Fibroblast of skin of scalp (primary cell): ENCODE measurements at regions not wholly inside any gene's neighbourhood (a gene's known extent, or its start where the extent isn't known, plus 50 kb on each side); places are given as distances from the start of the nearest gene placed in this dataset.
A peak's percentile ranks its signal among the peaks of the same experiment; 100 is the strongest.

Source experiments
- DNase-seq: peaks from one replicate; pipeline ENCODE4 v3.0.0-alpha.2; 2013

GRCh38 chr14:27096091-27096490 is 498.3 kb upstream of the NOVA1 start:
- no peak for DNase-seq

- no peak for DNase-seq
Measured at GRCh38 chr14:27098451-27098850, 500.6 kb upstream of the NOVA1 start.

- no peak for DNase-seq
Measured at GRCh38 chr14:27114180-27114579, 516.3 kb upstream of the NOVA1 start.

- DNase-seq: no peak
Measured at GRCh38 chr14:27123162-27123561, 525.3 kb upstream of the NOVA1 start.

DNA sequence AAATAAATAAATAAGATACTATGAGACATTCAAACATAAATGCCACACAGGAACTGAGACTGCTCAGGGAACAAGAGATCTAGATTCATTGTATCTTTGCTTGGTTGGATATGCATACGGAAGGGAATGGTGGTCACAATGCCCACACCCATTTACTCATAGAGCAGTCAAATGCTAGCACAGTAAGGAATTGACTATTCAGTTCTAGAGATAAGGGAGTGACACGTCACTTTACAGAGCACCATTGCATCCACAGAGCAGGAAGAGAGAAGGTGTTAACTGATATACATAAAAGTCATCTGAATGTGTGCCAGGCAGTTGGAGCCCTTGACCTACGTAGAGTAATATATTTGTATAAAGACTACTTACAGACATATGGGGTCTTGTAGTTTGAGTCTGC is 530.0 kb upstream of the NOVA1 start:
- DNase-seq: no peak

DNA sequence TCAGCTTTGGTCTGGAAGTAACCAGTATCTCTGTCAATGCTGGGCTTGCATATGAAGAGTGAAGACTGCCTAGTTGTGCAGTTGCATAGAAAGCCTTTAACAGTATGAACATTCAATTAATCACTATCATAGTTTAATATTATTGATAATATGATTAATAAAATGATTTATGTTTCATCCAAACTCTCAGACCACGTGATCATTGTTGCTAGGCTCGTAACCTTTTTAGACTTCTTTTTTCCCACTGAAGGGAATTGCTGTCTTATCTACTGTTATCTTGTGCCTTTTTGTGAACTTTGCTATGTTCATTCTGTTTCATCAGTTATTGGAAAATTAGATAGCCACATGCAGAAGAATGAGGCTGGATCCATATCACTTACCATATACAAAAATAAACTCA is 536.4 kb upstream of the NOVA1 start:
- no peak for DNase-seq

GRCh38 chr14:27145170-27145569 is 547.3 kb upstream of the NOVA1 start:
- DNase-seq: no peak

- DNase-seq: no peak
Measured at GRCh38 chr14:27148143-27148542, 550.3 kb upstream of the NOVA1 start.

DNA sequence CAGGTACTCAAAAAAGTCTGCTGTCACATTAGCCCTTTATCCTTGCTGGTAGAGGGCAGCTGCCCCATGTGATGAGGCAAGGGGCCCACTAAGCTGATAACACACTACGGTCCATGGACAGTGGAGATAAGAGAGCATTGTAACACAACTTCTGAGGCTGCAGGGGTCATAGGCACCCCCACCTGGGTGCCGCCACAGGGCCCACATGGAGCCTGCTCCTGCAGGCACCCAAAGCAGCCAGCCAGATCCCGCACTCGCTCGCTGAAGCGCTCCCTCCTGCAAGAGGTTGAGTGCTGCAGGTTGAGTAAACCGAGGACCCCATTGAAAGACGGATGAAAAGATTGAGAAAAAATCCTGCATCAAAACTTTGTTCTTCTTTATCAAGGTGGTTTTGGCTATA is 566.3 kb upstream of the NOVA1 start:
- no peak for DNase-seq

- no peak for DNase-seq
Measured at GRCh38 chr14:27175489-27175888, 577.7 kb upstream of the NOVA1 start.

GRCh38 chr14:27181333-27181732 is 583.5 kb upstream of the NOVA1 start:
- no peak for DNase-seq

DNA sequence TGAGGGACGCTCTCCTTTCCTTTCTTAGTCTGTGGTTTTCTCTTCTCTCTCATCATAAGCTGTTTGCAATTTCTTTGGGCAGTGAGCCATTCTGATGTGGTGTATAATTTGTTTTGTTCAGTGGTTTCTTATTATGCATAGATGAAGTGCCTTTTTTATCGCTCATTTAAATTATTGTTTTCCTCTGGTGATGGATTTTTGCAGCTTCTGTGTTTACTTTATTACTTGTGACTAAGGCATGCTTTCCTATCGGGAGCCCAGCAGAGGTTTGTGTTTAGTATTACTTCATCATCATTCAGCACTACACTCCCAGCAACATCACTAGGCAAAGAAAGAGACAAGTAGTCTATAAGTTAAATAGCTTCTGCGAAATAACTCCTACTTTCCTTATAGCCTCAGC is 586.6 kb upstream of the NOVA1 start:
- peak; percentile 69 for DNase-seq

DNA sequence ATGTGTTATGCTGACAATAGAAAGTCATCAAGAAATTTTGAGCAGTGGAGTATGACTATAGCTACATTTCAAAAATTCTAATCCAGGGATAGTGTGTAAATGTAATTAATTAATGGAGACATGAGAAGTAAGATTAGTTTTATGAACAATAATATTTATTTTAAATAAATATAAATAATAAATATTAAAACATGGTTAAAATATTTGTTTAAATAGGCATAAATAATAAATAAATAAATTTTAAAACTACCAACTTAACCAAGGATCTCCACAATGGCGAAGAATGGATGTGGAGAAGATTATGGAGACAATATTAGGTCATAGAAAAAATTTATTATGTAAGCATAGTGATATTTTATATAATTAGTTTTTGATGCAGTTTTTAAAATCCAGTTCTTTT is 588.2 kb upstream of the NOVA1 start:
- DNase-seq: no peak

DNA sequence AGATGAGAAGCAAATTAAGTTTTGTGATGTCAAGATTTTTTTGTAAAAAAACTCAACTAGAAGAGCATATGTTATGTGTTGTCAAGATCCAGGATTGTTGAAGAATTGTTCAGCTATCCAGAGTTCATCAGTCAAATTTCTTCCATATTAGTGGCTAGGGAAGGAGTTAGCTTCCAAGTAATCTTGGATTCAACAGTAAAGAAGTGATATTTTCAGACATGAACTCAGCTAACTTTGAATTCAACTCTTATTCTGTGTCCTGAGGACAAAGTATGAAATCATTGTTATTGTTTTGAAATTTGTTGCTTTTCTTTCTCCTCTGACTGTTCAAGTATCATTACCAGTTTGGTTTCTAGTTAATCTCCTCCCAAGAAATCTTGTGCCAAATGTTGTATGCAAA is 589.3 kb upstream of the NOVA1 start:
- no peak for DNase-seq

GRCh38 chr14:27190296-27190695 is 592.5 kb upstream of the NOVA1 start:
- peak; percentile 5 for DNase-seq

DNA sequence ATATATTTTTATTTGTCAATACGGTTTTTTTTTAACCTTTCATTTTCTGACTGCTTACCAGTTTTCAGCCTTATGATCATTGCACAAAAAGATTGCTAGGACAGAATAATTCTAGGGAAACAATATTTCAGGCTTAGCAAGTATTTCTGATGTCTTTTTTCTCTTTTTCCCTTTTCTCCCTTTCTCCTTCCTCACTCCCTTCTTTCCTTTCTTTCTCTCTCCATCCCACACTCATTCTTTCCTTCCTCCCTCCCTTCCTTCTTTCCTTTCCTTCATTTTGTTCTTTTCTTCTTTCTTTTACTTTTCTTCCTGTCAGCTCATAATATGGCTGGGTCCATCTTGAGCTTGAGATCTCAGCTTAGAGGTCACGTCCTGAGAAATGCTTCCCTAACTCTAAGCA is 601.4 kb upstream of the NOVA1 start:
- DNase-seq: no peak

DNA sequence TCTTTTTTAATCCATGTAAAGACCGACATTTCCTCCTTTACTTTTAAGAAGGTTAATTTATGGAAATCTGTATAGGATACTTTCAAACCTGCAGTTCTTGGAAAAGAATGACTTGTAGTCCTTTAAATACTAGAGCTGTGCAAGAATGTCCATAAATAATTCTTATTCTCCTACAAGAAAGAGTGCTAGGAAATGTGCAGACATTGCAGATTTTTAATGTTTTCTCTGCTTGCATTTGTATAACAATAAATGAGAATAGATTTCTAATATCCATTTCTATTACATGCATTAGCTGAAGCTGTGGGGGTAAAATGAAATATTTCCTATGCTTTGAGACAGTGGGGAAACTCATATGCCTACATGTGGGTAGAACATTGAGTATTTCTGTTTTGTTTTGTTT is 607.2 kb upstream of the NOVA1 start:
- DNase-seq: no peak

- DNase-seq: no peak
Measured at GRCh38 chr14:27211741-27212140, 613.9 kb upstream of the NOVA1 start.

DNA sequence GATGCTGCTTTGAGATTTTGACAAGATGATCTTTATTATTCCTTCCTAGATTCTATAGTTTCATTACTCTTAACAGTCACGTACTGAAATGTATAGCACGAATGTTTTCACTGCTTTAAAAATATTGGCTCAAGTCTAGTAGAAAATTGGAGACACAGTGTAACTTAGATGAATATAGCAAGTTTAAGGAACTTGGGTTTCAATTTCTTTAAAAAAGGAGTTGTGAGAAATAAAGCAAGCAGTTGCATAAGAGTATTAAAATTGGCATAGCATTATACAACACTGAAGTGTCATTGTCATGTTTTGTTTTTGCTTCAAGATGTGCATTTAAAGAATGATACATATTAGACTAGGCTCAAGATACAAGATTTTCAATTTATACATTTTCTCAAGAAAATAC is 624.8 kb upstream of the NOVA1 start:
- DNase-seq: no peak

- DNase-seq: no peak
Measured at GRCh38 chr14:27223906-27224305, 626.1 kb upstream of the NOVA1 start.

DNA sequence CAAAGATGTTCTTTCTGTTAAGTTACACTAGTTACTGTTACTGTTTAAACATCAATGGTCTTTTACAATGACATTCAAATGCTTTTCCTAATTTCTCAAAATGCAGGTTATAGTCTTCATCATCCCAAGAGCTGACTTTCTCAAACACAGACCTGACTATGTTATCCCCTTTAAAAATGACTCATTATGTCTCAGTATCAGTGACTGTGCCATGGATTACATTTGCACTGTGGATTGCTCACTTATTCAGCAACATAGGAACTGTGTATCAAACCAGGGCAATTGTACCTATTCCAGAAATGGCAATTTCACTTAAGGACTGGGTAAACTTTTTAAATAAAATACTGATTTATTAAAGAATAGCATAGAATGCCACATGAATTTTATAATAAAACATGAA is 630.2 kb upstream of the NOVA1 start:
- no peak for DNase-seq

DNA sequence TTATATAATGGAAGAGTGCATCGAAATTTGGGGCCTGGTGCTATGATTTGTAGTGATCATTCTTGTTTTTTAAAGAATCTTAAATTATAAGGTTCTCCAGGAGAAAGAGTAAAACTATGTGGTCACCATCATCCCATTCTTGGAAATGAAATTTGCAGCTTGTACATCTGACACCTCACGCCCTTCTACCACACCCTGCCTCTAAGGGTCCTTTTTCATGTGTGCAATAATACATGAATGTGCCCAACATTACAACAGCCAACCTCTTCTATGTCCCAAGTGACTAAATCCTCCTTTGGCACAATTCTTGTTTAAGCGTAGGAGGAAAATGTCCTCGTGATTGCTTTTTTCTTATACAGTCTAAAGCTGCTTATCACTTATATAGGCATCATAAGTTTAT is 636.5 kb upstream of the NOVA1 start:
- DNase-seq: no peak

DNA sequence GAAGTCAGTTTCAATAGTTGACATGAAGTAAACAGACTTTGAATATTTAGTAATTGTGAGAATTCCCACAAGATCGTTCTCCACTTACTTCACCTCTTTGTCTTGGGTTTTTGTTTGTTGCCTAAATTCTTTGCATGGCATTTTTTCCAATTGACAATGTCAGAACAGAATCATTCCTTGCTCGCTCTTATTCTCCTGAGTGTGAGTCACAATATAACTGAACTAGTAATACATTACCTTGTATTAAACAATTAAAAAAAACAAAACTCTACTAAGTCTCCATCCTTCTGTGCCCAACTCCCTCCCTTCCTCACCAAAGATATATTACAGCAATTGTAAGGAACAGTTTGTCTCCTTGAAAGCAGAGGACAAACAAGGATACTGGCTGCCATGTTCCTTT is 638.8 kb upstream of the NOVA1 start:
- DNase-seq: no peak

DNA sequence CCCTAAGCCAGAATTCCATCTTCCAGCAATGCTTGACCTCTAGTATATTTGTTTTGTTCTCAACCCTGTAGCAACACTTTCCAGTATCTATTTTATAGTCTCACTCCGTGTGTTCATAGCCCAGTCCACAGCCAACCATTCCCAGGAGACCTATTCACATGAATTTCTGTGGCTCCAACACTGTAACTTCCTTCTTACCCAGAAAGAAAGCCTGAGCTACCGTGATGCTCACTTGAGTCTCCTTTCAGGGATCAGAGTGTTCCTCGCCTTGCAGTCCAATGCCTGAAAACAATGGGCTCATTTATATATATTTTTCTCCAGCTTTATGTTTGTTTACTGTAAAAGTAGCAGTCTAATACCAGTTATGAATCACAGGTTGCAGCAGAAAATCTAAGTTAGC is 645.0 kb upstream of the NOVA1 start:
- peak; percentile 43 for DNase-seq

DNA sequence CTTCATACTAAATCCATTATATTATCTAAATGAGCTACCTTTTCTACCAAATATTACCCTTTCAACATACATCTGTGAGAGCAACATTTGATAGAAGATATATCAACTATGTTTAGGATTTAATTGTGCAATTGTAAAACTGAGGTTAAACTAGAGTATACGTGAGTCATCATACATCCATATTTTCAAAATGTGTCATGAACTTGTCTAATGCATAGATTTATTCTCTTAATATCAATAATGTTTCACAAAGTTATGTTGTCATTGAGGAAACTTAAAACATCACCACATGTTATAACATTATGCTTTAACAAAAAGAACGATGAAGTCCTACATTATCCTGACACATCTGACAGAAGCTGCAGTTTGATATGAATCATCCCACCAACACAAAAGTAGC is 645.5 kb upstream of the NOVA1 start:
- DNase-seq: peak; percentile 42

DNA sequence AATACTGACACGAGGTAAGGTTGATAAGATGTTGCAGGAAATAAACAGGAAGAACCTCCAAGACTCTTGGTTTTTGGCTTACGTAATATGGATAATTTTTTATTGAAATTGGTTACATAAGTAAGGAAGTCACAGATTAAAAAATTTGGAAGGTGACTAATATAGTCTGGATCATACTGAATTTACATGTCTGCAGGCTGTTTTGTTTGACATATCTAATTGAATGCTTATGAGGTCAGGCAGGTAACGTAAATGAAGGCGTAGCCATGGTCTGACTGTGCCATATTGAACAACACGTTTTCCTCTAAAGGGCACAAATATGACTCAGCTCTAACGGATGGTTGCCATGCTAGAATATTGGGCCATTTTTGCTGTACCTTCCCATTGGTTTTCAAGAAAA is 648.1 kb upstream of the NOVA1 start:
- no peak for DNase-seq
